Osteoblast (primary cell): ENCODE measurements at regions not wholly inside any gene's neighbourhood (a gene's known extent, or its start where the extent isn't known, plus 50 kb on each side); places are given as distances from the start of the nearest gene placed in this dataset.

Experiments
- DNase-seq: peaks from one replicate; pipeline ENCODE4 v3.0.0; 2011; ENCODE audit warnings: low spot score, mixed read lengths; ENCODE audit not compliant: insufficient read length; ENCODE audit errors: missing footprints
- H2AFZ ChIP-seq: 2 replicates; pipeline ENCODE4 v1.6.0; 2011; ENCODE audit warnings: mild to moderate bottlenecking, low read length
- H3K27ac ChIP-seq: 2 replicates; pipeline ENCODE4 v1.5.1; 2011; ENCODE audit warnings: mild to moderate bottlenecking, low read depth, low read length, moderate library complexity
- H3K27me3 ChIP-seq: 2 replicates; pipeline ENCODE4 v1.6.0; 2012; ENCODE audit warnings: mild to moderate bottlenecking, control low read depth, inconsistent platforms, low read length, moderate library complexity; ENCODE audit not compliant: insufficient read depth
- H3K36me3 ChIP-seq: 2 replicates; pipeline ENCODE4 v1.5.1; 2011; ENCODE audit warnings: mild to moderate bottlenecking, low read length, control low read depth, moderate library complexity; ENCODE audit not compliant: insufficient read depth
- H3K4me1 ChIP-seq: 2 replicates; pipeline ENCODE4 v1.5.1; 2011; ENCODE audit warnings: mild to moderate bottlenecking, low read length, control low read depth, moderate library complexity; ENCODE audit not compliant: insufficient read depth
- H3K4me2 ChIP-seq: 2 replicates; pipeline ENCODE4 v1.6.0; 2011; ENCODE audit warnings: mild to moderate bottlenecking, low read length; ENCODE audit not compliant: insufficient read depth
- H3K4me3 ChIP-seq: fragments of 200-600 bp; sonication (generic); 3 replicates; pipeline ENCODE4 v1.5.1; 2012; ENCODE audit warnings: mild to moderate bottlenecking, low read length, inconsistent platforms; ENCODE audit not compliant: insufficient read depth
- H3K79me2 ChIP-seq: 2 replicates; pipeline ENCODE4 v1.6.0; 2012; ENCODE audit warnings: mild to moderate bottlenecking, low read length, control low read depth, inconsistent platforms; ENCODE audit not compliant: insufficient read depth
- H3K9me3 ChIP-seq: 2 replicates; pipeline ENCODE4 v1.5.1; 2011; ENCODE audit warnings: low read depth, low read length, control low read depth
- H4K20me1 ChIP-seq: 2 replicates; pipeline ENCODE4 v1.6.0; 2012; ENCODE audit warnings: mild to moderate bottlenecking, low read length, control low read depth; ENCODE audit not compliant: insufficient read depth
- CTCF ChIP-seq: IDR thresholded peaks from 2 replicates; pipeline ENCODE4 v1.5.1; 2011; ENCODE audit warnings: mild to moderate bottlenecking, low read depth, low read length, moderate library complexity; ENCODE audit errors: extremely low read depth

DNA sequence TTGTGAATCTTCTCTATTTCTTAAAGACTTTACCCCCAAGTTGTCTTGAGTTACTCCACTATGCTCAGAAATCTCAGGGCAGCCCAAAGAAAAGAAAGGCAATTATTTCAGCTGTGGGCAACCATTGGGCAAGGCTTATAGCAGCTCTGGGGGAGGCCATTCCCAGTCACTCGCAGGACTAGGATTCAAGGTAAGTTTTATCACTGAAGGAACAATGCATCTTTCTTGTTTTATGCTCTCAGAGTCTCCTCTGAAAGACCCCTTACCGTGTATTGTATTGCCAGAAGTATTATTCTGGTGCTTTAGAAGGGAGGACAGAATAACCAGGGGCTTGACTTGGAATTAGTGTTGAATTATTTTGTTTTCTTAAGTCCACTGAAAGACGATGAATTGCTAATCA lies 586.3 kb upstream of the MAP3K7 start:
- Histone ChIP-seq H3K4me1 (no peaks in the 10 kb centered on the region), H3K27ac (no peak overlapping the region), H2AFZ (no peak overlapping the region), H3K27me3 (no peaks in the 10 kb centered on the region), H3K9me3 (peaks cover 2% of the 10 kb centered on the region), H3K4me3 (no peak overlapping the region), H4K20me1 (no peaks in the 10 kb centered on the region), H3K4me2 (no peak overlapping the region), H3K36me3 (no peaks in the 10 kb centered on the region), H3K79me2 (no peaks in the 10 kb centered on the region)
- TF ChIP-seq CTCF = no peak
- no peak for DNase-seq

DNA sequence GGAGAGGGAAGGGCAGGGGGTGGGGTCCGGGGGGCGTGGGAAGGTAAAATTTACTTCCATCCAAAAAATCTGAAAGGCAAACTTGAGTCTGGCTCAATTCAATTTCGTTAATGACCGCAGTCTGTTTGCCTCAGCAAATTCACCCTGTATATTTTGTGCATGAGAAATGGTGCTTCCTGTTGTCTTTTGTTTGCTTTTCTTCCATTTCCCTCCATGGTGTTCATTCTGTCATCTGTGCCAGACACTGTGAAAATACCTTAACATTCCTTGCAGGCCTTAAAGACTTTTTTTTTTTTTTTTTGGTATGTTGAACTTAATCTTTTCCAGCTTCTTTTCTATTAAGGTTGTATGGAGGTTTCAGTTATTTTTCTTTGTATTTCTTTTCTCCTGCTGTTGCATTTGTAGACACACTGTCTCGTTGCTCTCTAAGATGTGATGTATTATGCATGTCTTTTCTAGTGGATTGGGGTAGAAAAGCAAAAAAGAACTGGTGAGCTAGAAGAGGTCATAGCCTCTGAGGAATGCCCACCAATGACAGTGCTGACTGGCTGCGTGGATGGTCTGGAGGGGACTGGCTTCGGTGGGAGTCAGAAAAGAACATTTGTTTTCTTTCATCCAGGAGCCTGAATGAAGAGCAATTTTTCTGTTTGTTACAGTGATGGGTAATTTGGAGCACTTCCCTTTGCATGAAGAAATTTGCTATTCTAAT lies 585.0 kb upstream of the MAP3K7 start:
- no peaks in the 10 kb centered on the region for H3K4me1 ChIP-seq
- no peak overlapping the region for H3K27ac ChIP-seq
- H3K4me3 ChIP-seq = no peak overlapping the region
- no peaks in the 10 kb centered on the region for H3K36me3 ChIP-seq
- no peak overlapping the region for H2AFZ ChIP-seq
- H4K20me1 ChIP-seq = no peaks in the 10 kb centered on the region
- no peak for TF ChIP-seq CTCF
- no peak for DNase-seq
- H3K4me2 ChIP-seq = no peak overlapping the region
- peaks cover 2% of the 10 kb centered on the region for H3K9me3 ChIP-seq
- H3K27me3 ChIP-seq = no peaks in the 10 kb centered on the region
- H3K79me2 ChIP-seq = no peaks in the 10 kb centered on the region

GRCh38 chr6:91167846-91168245 lies 581.0 kb upstream of the MAP3K7 start:
- H3K4me3 ChIP-seq = no peak overlapping the region
- H4K20me1 ChIP-seq = no peaks in the 10 kb centered on the region
- TF ChIP-seq CTCF = no peak
- H3K27me3 ChIP-seq = no peaks in the 10 kb centered on the region
- no peaks in the 10 kb centered on the region for H3K4me1 ChIP-seq
- H3K27ac ChIP-seq = no peak overlapping the region
- no peaks in the 10 kb centered on the region for H3K79me2 ChIP-seq
- peak; percentile 37 for DNase-seq
- H3K36me3 ChIP-seq = no peaks in the 10 kb centered on the region
- H3K9me3 ChIP-seq = peaks cover 2% of the 10 kb centered on the region
- no peak overlapping the region for H3K4me2 ChIP-seq
- no peak overlapping the region for H2AFZ ChIP-seq

DNA sequence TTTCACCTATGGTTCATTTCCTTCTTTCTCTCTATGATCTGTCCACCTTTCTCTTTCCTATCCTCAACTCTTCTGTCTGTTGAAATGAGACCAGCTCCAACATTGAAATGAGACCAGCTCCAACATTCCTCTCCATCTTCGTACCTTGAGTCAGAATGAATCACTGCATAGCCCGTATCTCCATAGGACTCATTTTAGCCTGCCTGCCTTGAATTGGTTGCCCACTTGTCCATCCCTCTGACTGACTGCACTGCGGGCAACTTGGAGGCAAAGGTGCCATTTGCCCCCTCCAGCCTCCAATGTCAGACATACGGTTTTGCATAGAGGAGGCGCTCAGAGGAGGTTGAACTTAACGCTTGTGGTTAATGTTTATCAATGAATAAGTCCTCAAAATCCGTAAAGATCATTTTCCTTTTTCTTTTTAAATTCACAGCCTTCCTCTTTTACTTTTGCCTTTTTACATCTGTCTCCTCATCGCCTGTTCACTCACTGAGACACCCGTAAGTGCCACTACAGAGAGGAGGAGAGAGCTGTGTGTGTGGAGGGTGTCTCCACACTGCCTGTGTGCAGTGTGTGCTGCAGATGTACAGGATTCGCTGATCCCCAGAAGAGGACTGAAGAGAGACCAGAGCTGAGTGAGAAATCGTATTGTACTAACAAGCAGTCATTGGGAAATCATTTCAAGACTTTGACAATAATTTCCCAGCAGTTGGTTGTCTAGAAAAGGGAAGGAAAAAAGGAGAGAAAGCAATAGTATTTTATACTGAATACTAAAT lies 579.6 kb upstream of the MAP3K7 start:
- Histone ChIP-seq H3K9me3 (peaks cover 2% of the 10 kb centered on the region), H3K4me2 (no peak overlapping the region), H4K20me1 (no peaks in the 10 kb centered on the region), H3K27me3 (no peaks in the 10 kb centered on the region), H3K4me3 (no peak overlapping the region), H3K27ac (no peak overlapping the region), H3K79me2 (no peaks in the 10 kb centered on the region), H3K4me1 (no peaks in the 10 kb centered on the region), H3K36me3 (no peaks in the 10 kb centered on the region), H2AFZ (no peak overlapping the region)
- TF ChIP-seq CTCF = no peak
- DNase-seq = no peak
